Erythroblast (primary cell): ENCODE measurements at regions not wholly inside any gene's neighbourhood (a gene's known extent, or its start where the extent isn't known, plus 50 kb on each side); places are given as distances from the start of the nearest gene placed in this dataset.

ENCODE experiments used
- GATA1 ChIP-seq: IDR thresholded peaks from 2 replicates; pipeline ENCODE4 v1.6.1; 2011; ENCODE audit warnings: low read depth, mild to moderate bottlenecking, control low read depth, low read length, moderate library complexity
- POLR2A ChIP-seq: IDR thresholded peaks from 2 replicates; pipeline ENCODE4 v1.6.1; 2011; ENCODE audit warnings: mild to moderate bottlenecking, low read length

GRCh38 chr2:221161186-221161585 is 410.9 kb downstream of the EPHA4 start:
- no peak for TF ChIP-seq POLR2A
- no peak for TF ChIP-seq GATA1
